H1 (cell line): ENCODE measurements at regions not wholly inside any gene's neighbourhood (a gene's known extent, or its start where the extent isn't known, plus 50 kb on each side); places are given as distances from the start of the nearest gene placed in this dataset.

Experiments used
- CTCF ChIA-PET: fragments of 300-600 bp; sonication (Branson Sonifier 250); formaldehyde crosslinking; loops from one replicate; lab custom pipeline; 2021; ENCODE audit not compliant: partially characterized antibody; lab: Charles Lee
- POLR2A ChIA-PET: fragments of 300-600 bp; sonication (Branson Sonifier 250); formaldehyde crosslinking; loops from one replicate; lab custom pipeline; 2021; ENCODE audit warnings: inconsistent platforms; ENCODE audit not compliant: partially characterized antibody; lab: Charles Lee
- DNase-seq, 2 experiments: peaks; one replicate each; pipeline versions ENCODE4 v3.0.0 to v3.0.0-alpha.2; 2010 to 2022; ENCODE audit warnings: low spot score in 2 of 2, low read depth in 1 of 2, mixed read lengths in 1 of 2
- FAIRE-seq: peaks from 2 replicates; lab custom pipeline; 2011; peaks lifted over from hg19 to GRCh38; lab: Jason Lieb, UNC
- H2AFZ ChIP-seq: 2 replicates; pipeline ENCODE4 v1.8.1; 2012; ENCODE audit warnings: low read length, inconsistent platforms
- H2AK5ac ChIP-seq: 2 replicates; pipeline ENCODE4 v1.6.1; 2013; ENCODE audit warnings: low read depth, low read length
- H2BK120ac ChIP-seq: replicated peaks from 2 replicates; pipeline ENCODE3; 2013; ENCODE audit warnings: low read depth, low read length, inconsistent platforms
- H2BK12ac ChIP-seq: 2 replicates; pipeline ENCODE4 v1.6.1; 2013; ENCODE audit warnings: low read depth, low read length
- H2BK15ac ChIP-seq: 2 replicates; pipeline ENCODE4 v1.6.1; 2013; ENCODE audit warnings: low read length
- H2BK20ac ChIP-seq: 2 replicates; pipeline ENCODE4 v1.6.1; 2013; ENCODE audit warnings: low read length
- H2BK5ac ChIP-seq: 2 replicates; pipeline ENCODE4 v1.6.1; 2013; ENCODE audit warnings: low read depth, low read length
- H3K14ac ChIP-seq: 2 replicates; pipeline ENCODE4 v1.6.1; 2013; ENCODE audit warnings: inconsistent platforms; ENCODE audit not compliant: insufficient read length
- H3K18ac ChIP-seq: 2 replicates; pipeline ENCODE4 v1.6.1; 2013; ENCODE audit warnings: low read length; ENCODE audit errors: extremely low read depth
- H3K23ac ChIP-seq: 2 replicates; pipeline ENCODE4 v1.6.1; 2013; ENCODE audit warnings: inconsistent platforms; ENCODE audit not compliant: insufficient read length
- H3K23me2 ChIP-seq: 2 replicates; pipeline ENCODE4 v1.6.1; 2013; ENCODE audit warnings: low read depth, low read length
- H3K27ac ChIP-seq: 2 replicates; pipeline ENCODE4 v1.6.1; 2011; ENCODE audit warnings: low read depth, low read length, inconsistent platforms
- H3K27me3 ChIP-seq, 4 experiments: replicated peaks in 1 of 4; 1 replicate in 1 of 4; 2 replicates in 3 of 4; pipeline versions ENCODE4 v1.6.1 to v1.8.1; 2011 to 2013; ENCODE audit warnings: low read length in 3 of 4, mild to moderate bottlenecking in 3 of 4, inconsistent platforms in 2 of 4, mixed read lengths in 2 of 4, moderate library complexity in 1 of 4; ENCODE audit not compliant: control insufficient read depth in 3 of 4, insufficient read depth in 3 of 4; ENCODE audit errors: extremely low read depth in 1 of 4
- H3K36me3 ChIP-seq, 4 experiments: 2 replicates each; pipeline versions ENCODE4 v1.6.1 to v1.8.1; 2011 to 2013; ENCODE audit warnings: mild to moderate bottlenecking in 4 of 4, low read length in 3 of 4, moderate library complexity in 2 of 4, control low read depth in 1 of 4, inconsistent platforms in 1 of 4; ENCODE audit not compliant: insufficient read depth in 4 of 4, control insufficient read depth in 2 of 4
- H3K4ac ChIP-seq: replicated peaks from 2 replicates; pipeline ENCODE3; 2013; ENCODE audit warnings: low read length, low read depth, mixed read lengths, inconsistent platforms; ENCODE audit not compliant: insufficient read length
- H3K4me1 ChIP-seq, 4 experiments: replicated peaks in 1 of 4; 1 replicate in 1 of 4; 2 replicates in 3 of 4; pipeline versions ENCODE4 v1.6.1 to v1.8.1; 2011 to 2013; ENCODE audit warnings: low read length in 3 of 4, inconsistent platforms in 2 of 4, mixed read lengths in 1 of 4; ENCODE audit not compliant: insufficient read depth in 4 of 4, control insufficient read depth in 3 of 4
- H3K4me2 ChIP-seq, 2 experiments: 2 replicates each; pipeline versions ENCODE4 v1.6.1 to v1.8.1; 2011 to 2013; ENCODE audit warnings: low read depth in 2 of 2, low read length in 2 of 2, control low read depth in 1 of 2, inconsistent platforms in 1 of 2, mild to moderate bottlenecking in 1 of 2; ENCODE audit not compliant: insufficient read depth in 1 of 2
- H3K4me3 ChIP-seq, 4 experiments: fragments of 200-600, 300-600 bp in 1 of 4; sonication (generic), shearing (Covaris generic), sonication (Bioruptor Twin) in 1 of 4; 2 replicates each; pipeline versions ENCODE4 v1.5.1 to v1.8.1; 2011 to 2016; ENCODE audit warnings: low read length in 4 of 4, low read depth in 3 of 4, control low read depth in 2 of 4, inconsistent platforms in 2 of 4, mild to moderate bottlenecking in 2 of 4, mixed read lengths in 1 of 4, moderate library complexity in 1 of 4; ENCODE audit not compliant: insufficient read depth in 2 of 4; ENCODE audit errors: extremely low read depth in 1 of 4
- H3K56ac ChIP-seq: replicated peaks from 2 replicates; pipeline ENCODE3; 2013; ENCODE audit warnings: low read depth, mild to moderate bottlenecking, mixed read lengths, low read length, inconsistent platforms; ENCODE audit not compliant: insufficient read length
- H3K79me1 ChIP-seq: 2 replicates; pipeline ENCODE4 v1.6.1; 2013; ENCODE audit warnings: low read depth, low read length, control low read depth
- H3K79me2 ChIP-seq, 2 experiments: 2 replicates each; pipeline versions ENCODE4 v1.6.1 to v1.8.1; 2012 to 2013; ENCODE audit warnings: low read length in 2 of 2, mild to moderate bottlenecking in 2 of 2, inconsistent platforms in 1 of 2; ENCODE audit not compliant: insufficient read depth in 2 of 2, control insufficient read depth in 1 of 2
- H3K9ac ChIP-seq, 4 experiments: replicated peaks in 1 of 4; 1 replicate in 1 of 4; 2 replicates in 3 of 4; pipeline versions ENCODE4 v1.6.1 to v1.8.1; 2011 to 2013; ENCODE audit warnings: low read depth in 3 of 4, low read length in 3 of 4, control low read depth in 2 of 4, mild to moderate bottlenecking in 2 of 4, moderate library complexity in 2 of 4, inconsistent platforms in 1 of 4; ENCODE audit errors: extremely low read depth in 1 of 4
- H3K9me3 ChIP-seq, 2 experiments: 2 replicates each; pipeline versions ENCODE4 v1.6.1 to v1.8.1; 2012 to 2013; ENCODE audit warnings: mild to moderate bottlenecking in 2 of 2, moderate library complexity in 2 of 2, control low read depth in 1 of 2, inconsistent platforms in 1 of 2, low read depth in 1 of 2, low read length in 1 of 2, mixed read lengths in 1 of 2; ENCODE audit not compliant: insufficient read depth in 2 of 2
- H4K20me1 ChIP-seq, 2 experiments: replicated peaks in 1 of 2; 2 replicates each; pipeline versions ENCODE3 to v1.8.1; 2011 to 2013; ENCODE audit warnings: inconsistent platforms in 2 of 2, low read length in 2 of 2, mild to moderate bottlenecking in 1 of 2; ENCODE audit not compliant: insufficient read depth in 2 of 2, control insufficient read depth in 1 of 2
- H4K5ac ChIP-seq: 2 replicates; pipeline ENCODE4 v1.6.1; 2013; ENCODE audit warnings: low read length, low read depth, mixed read lengths, inconsistent platforms; ENCODE audit not compliant: insufficient read length
- H4K8ac ChIP-seq: 2 replicates; pipeline ENCODE4 v1.8.0; 2013; ENCODE audit warnings: mild to moderate bottlenecking, moderate library complexity, low read length, inconsistent platforms; ENCODE audit not compliant: insufficient read depth; ENCODE audit errors: extremely low read depth
- H4K91ac ChIP-seq: replicated peaks from 2 replicates; pipeline ENCODE3; 2013; ENCODE audit warnings: low read length, mixed read lengths, inconsistent platforms; ENCODE audit not compliant: insufficient read length
- BRCA1 ChIP-seq: IDR thresholded peaks from 2 replicates; pipeline ENCODE4 v1.6.1; 2012; ENCODE audit warnings: low read depth, low read length, improper control_type of control experiment
- MAX ChIP-seq: IDR thresholded peaks from 2 replicates; pipeline ENCODE4 v1.6.1; 2012; ENCODE audit warnings: inconsistent platforms
- PHF8 ChIP-seq: fragments of 200-600 bp; sonication (generic); conservative IDR thresholded peaks from 2 replicates; pipeline ENCODE4 v1.7.1; 2012; ENCODE audit warnings: low read depth, mild to moderate bottlenecking, inconsistent platforms, low read length, moderate library complexity
- RBBP5 ChIP-seq: IDR thresholded peaks from 2 replicates; pipeline ENCODE4 v1.7.1; 2012; ENCODE audit warnings: low read depth, mild to moderate bottlenecking, inconsistent platforms, low read length, moderate library complexity, borderline replicate concordance
- SRF ChIP-seq: IDR thresholded peaks from 2 replicates; pipeline ENCODE4 v1.6.1; 2011; ENCODE audit warnings: mild to moderate bottlenecking, low read depth, low read length, moderate library complexity
- USF2 ChIP-seq: IDR thresholded peaks from 2 replicates; pipeline ENCODE4 v1.6.1; 2011; ENCODE audit warnings: low read length, improper control_type of control experiment
- WGBS, 2 experiments: shearing (Covaris generic) in 1 of 2; methylation state at CpG; one replicate each; pipeline versions ENCODE4 v1.1.6 to v1.1.7; 2013 to 2015; ENCODE audit warnings: low lambda C conversion rate in 2 of 2, mixed read lengths in 2 of 2, inconsistent platforms in 1 of 2, low coverage in 1 of 2, missing lambda C conversion rate in 1 of 2; ENCODE audit not compliant: insufficient replicate concordance in 2 of 2, insufficient coverage in 1 of 2, insufficient read length in 1 of 2; ENCODE audit errors: extremely low coverage in 1 of 2, missing lambda C conversion rate in 1 of 2; 5-methylcytosine and 5-hydroxymethylcytosine counted together

GRCh38 chr7:375321-375831 is 85.4 kb downstream of the FOXL3 start:
- TF ChIP-seq USF2 (no peak), BRCA1 (no peak), MAX (no peak), SRF (no peak), PHF8 (no peak), RBBP5 (no peak)
- Histone ChIP-seq H3K56ac (no peak overlapping the region), H4K91ac (no peak overlapping the region), H3K18ac (no peak overlapping the region), H2AFZ (no peak overlapping the region), H3K4me2 (no peak overlapping the region), H3K23ac (no peak overlapping the region), H2BK5ac (no peak overlapping the region), H3K4ac (no peak overlapping the region), H3K9ac (no peak overlapping the region), H2BK120ac (no peak overlapping the region), H3K36me3 (no peaks in the 10 kb centered on the region), H3K4me3 (no peak overlapping the region), H2BK15ac (no peak overlapping the region), H3K27ac (no peak overlapping the region), H3K23me2 (peaks cover 2% of the 10 kb centered on the region; the same call in 1 of the 2 replicates), H3K27me3 (peaks cover 0 to 5% (median 5%) of the 10 kb centered on the region in 4 experiments; a peak in 4 of 7 replicates), H2AK5ac (no peak overlapping the region), H3K79me2 (no peaks in the 10 kb centered on the region), H2BK20ac (no peak overlapping the region; the same call in 1 of the 2 replicates), H4K8ac (no peak overlapping the region), H3K79me1 (no peaks in the 10 kb centered on the region), H3K9me3 (no peaks in the 10 kb centered on the region), H4K20me1 (no peaks in the 10 kb centered on the region), H3K14ac (no peak overlapping the region), H4K5ac (no peak overlapping the region), H3K4me1 (peaks cover 0 to 29% (median 15%) of the 10 kb centered on the region in 4 experiments; a peak in 6 of 7 replicates), H2BK12ac (no peak overlapping the region; the same call in 1 of the 2 replicates)
- FAIRE-seq (no peak), DNase-seq (no peak)
- WGBS, 2 experiments, result 94% methylated on average over 23 of the region's 32 CpGs; no CpG with 5 or more reads in 1 of the 2 experiments
- POLR2A ChIA-PET, result interaction anchor here (0.8 kb wide), 1 partner anchor 22 kb away, joined by 3 read pairs; no protein-coding TSS in a partner anchor
- CTCF ChIA-PET, result no interaction called here
